Sciatic nerve (tissue), 2 donors: ENCODE measurements at regions not wholly inside any gene's neighbourhood (a gene's known extent, or its start where the extent isn't known, plus 50 kb on each side); places are given as distances from the start of the nearest gene placed in this dataset.
"Not testable (repeated sequence)": the region's sequence is repeated elsewhere in the genome, so short reads cannot be mapped to it uniquely, and the experiment has no call there.

ENCODE experiments used
- ATAC-seq: fragments of 200-7000 bp; cut with Tn5 transposase; one replicate; pipeline ENCODE4 v1.9.1; 2020; ENCODE audit warnings: mild to moderate bottlenecking, moderate library complexity
- DNase-seq: peaks from one replicate; pipeline ENCODE4 v3.0.0-alpha.2; 2020; ENCODE audit warnings: low spot score
- intact Hi-C: fragments of 100-400 bp; cut with DNase I; formaldehyde crosslinking; loops from one replicate; pipeline ENCODE4 v1.14.2; 2022
- donor health status: DM: no; HTN: no; CAD: no.
- donor health status: DM: no; HTN: no; CAD: no.

- DNase-seq, intact Hi-C loops, ATAC-seq: not testable (repeated sequence)
Measured at GRCh38 chr2:180531787-180532186, 448.6 kb upstream of the UBE2E3 start.

- intact Hi-C loops = no loop called here
- ATAC-seq = no peak
- no peak for DNase-seq
Measured at GRCh38 chr2:180524499-180524898, 455.9 kb upstream of the UBE2E3 start.

- DNase-seq (no peak), ATAC-seq (no peak)
- intact Hi-C loops = no loop called here
Measured at GRCh38 chr2:180523621-180524340, 456.6 kb upstream of the UBE2E3 start.

GRCh38 chr2:180520921-180521581, 459.4 kb upstream of the UBE2E3 start:
- no peak for ATAC-seq
- no peak for DNase-seq
- intact Hi-C loops = no loop called here

- intact Hi-C loops = no loop called here
- DNase-seq = no peak
- no peak for ATAC-seq
Measured at GRCh38 chr2:180520206-180520605, 460.2 kb upstream of the UBE2E3 start.

- no peak for DNase-seq
- intact Hi-C loops = no loop called here
- no peak for ATAC-seq
Measured at GRCh38 chr2:180519276-180519675, 461.1 kb upstream of the UBE2E3 start.

- ATAC-seq = no peak
- no peak for DNase-seq
- intact Hi-C loops = no loop called here
Measured at GRCh38 chr2:180516232-180516631, 464.2 kb upstream of the UBE2E3 start.

- DNase-seq = no peak
- intact Hi-C loops = no loop called here
- ATAC-seq = no peak
Measured at GRCh38 chr2:180513389-180513788, 467.0 kb upstream of the UBE2E3 start.

GRCh38 chr2:180508458-180508857, 471.9 kb upstream of the UBE2E3 start:
- ATAC-seq (no peak), DNase-seq (no peak)
- intact Hi-C loops = no loop called here

GRCh38 chr2:180507028-180507427, 473.4 kb upstream of the UBE2E3 start:
- intact Hi-C loops = no loop called here

GRCh38 chr2:180505203-180505602, 475.2 kb upstream of the UBE2E3 start:
- intact Hi-C loops = no loop called here
- ATAC-seq (no peak), DNase-seq (no peak)

More at GRCh38 chr2:180507028-180507427, 473.4 kb upstream of the UBE2E3 start:
- no peak for ATAC-seq
- no peak for DNase-seq

- intact Hi-C loops = no loop called here
- no peak for DNase-seq
- no peak for ATAC-seq
Measured at GRCh38 chr2:180497621-180498152, 482.7 kb upstream of the UBE2E3 start.

GRCh38 chr2:180495606-180496005, 484.8 kb upstream of the UBE2E3 start:
- DNase-seq (peak; percentile 61), ATAC-seq (peak; percentile 67)
- intact Hi-C loops = no loop called here

GRCh38 chr2:180494286-180494685, 486.1 kb upstream of the UBE2E3 start:
- ATAC-seq = no peak
- DNase-seq = no peak
- intact Hi-C loops = no loop called here

GRCh38 chr2:180482696-180483095, 475.6 kb upstream of the CWC22 start:
- DNase-seq (no peak), ATAC-seq (no peak)
- intact Hi-C loops = no loop called here

- no peak for ATAC-seq
- no peak for DNase-seq
- intact Hi-C loops = no loop called here
Measured at GRCh38 chr2:180481998-180482397, 474.9 kb upstream of the CWC22 start.

- ATAC-seq (no peak), DNase-seq (no peak)
- intact Hi-C loops = no loop called here
Measured at GRCh38 chr2:180478883-180479282, 471.8 kb upstream of the CWC22 start.

- intact Hi-C loops = no loop called here
- ATAC-seq = no peak
- DNase-seq = no peak
Measured at GRCh38 chr2:180474716-180475115, 467.6 kb upstream of the CWC22 start.

- no peak for ATAC-seq
- intact Hi-C loops = no loop called here
- DNase-seq = no peak
Measured at GRCh38 chr2:180473456-180473855, 466.4 kb upstream of the CWC22 start.

- ATAC-seq (no peak), DNase-seq (no peak)
- intact Hi-C loops = no loop called here
Measured at GRCh38 chr2:180472133-180472532, 465.0 kb upstream of the CWC22 start.

GRCh38 chr2:180463608-180464007, 456.5 kb upstream of the CWC22 start:
- no peak for DNase-seq
- intact Hi-C loops = no loop called here
- no peak for ATAC-seq
